Stimulated activated CD4-positive, alpha-beta T cell treated with anti-CD3 and anti-CD28 coated beads, Interleukin-4, amount 100 ng/mL, for 24 hours (primary cell): ENCODE measurements at regions not wholly inside any gene's neighbourhood (a gene's known extent, or its start where the extent isn't known, plus 50 kb on each side); places are given as distances from the start of the nearest gene placed in this dataset.

ENCODE experiments used
- DNase-seq: peaks from one replicate; pipeline ENCODE4 v3.0.0-alpha.2; 2020

DNA sequence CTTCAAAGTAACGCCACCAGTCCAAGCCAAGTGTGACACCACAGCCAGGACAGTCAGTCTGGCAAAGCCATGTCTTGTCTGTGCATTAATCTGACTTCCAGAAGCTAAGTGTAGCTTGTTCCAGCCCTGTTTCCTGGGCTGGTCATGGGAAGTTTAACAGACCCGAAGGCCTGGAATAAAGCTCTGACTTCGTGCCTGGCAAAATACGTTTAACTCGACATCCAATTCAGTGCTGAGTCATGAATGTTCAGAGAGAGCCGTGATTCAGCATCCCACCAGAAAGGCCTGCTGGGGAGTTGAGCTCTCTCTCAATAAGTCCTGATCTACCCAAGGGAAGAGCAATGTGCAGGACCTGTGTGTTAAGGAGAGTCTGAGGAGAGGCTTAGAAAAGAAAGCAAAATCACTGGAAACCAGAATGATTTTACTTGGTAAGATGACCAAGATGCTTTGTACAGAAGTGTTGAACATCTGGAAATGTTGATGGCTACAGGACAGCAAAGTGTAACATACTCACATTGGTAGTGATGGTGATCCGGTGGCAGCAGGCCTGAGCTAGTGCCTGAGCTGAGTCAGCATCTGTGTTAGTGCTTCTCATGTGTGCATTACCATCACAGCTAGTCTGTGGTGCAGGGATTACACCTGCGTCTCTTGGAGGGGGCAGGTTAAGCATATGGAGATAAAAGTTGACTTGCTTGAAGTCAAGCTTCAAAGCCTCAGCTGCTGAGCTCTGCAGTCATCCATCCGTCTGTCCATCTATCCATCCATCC, 743.7 kb upstream of the HS6ST1 start:
- DNase-seq = no peak

DNA sequence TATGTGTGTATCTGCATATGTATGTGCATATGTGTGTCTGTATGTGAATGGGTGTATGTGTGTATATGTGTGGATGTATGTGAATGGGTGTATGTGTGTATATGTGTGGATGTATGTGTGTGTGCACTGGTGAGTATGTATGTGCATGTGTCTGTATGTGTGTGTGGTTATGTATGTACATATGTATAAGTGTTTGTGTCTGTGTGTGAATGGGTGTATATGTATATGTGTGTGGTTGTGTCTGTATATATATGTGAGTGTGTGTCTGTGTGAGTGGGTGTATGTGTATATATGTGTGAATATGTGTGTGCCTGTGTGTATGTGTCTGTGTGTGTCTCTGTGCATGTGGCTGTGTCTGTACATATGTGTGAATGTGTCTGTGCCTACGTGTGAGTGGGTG, 748.4 kb upstream of the HS6ST1 start:
- no peak for DNase-seq

DNA sequence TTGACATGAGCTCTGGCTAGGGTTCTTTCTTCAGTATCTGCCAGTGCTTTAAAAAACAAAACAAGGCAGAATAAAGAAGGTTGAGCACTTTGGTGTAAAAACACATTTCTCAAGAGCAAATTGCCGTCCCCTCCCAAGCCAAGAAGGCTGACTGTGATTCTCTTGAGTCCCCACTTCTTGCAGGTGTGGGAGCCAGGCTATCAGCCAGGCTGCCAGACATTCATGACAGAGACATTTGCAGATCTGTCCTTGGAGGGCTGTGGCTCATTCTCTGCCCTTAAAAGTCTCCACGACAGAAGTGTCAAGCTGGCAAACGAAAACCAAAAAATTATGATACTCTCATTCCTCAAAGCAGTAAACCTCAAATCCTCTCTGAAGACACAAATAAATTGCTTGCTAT, 749.3 kb upstream of the HS6ST1 start:
- no peak for DNase-seq

DNA sequence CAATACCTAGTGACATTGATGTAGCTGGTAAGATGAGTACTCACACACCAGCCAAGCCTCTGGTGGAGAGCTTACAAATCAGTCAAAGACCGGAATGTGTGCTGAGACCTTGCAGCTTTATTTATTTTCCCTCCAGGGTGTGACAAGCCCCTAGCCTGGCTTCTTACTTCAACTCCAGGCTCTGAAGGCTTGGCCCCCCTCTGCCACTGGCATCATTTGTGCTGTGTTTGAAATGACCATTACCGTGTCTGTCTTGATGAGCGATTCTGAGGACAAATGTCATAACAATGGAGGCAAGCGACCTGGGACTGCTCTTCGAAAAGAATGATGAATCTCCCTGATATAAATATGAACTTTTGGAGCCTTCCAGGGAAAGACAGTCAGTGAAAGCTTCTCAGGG, 749.9 kb upstream of the HS6ST1 start:
- no peak for DNase-seq

DNA sequence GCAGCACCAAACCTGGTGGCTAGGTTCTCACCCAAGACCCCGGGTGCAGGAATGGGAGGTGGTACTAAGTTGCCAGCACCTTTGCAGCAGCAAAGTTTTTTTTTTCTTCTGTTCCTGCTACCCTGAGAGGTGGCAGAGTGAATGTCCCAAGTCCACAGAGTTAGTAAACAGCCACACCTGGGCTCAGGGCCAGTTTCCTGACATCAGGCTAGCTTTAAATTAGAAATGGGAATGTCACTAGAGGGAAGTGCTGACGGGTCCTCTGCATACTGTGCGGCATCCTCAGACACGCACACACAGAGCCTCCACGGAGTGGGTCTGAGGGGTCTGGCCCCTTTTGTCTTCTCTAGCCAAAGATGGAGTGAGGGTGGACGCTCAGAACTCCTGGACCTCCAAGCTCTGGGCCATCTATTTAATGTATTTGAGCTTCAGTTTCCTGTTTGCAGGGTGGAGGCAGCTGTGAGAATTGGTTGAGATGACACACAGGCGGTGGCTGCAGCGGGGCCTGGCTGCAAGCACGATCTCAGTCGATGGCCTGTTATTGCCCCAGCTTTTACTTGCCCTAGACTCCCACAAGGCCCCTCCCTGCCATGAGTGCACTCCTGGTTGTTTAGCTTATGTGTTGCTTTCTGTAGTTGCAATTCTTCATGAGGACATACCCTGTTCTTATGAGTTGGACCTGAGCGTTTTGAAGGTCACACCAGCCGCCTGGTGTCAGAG, 751.4 kb upstream of the HS6ST1 start:
- DNase-seq = no peak

DNA sequence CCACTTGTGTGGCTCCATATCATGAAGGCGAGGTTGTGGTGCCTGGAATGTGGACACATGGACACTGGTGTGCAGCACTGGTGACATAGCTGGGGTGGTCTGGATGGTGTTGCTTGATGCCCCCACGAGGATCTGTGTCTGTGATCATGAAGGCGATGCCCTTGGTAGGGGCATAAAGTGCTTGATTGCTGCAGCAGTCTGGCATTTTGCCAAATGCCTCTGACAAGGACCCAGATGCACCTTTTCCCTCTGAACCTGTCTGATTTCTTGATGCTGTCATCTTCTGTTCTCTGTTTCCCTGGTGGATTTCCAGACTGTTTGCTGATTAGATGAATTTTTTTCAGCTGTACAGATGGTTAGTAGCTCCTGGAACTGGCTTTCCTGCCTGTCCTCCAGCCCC, 752.0 kb upstream of the HS6ST1 start:
- DNase-seq = no peak

DNA sequence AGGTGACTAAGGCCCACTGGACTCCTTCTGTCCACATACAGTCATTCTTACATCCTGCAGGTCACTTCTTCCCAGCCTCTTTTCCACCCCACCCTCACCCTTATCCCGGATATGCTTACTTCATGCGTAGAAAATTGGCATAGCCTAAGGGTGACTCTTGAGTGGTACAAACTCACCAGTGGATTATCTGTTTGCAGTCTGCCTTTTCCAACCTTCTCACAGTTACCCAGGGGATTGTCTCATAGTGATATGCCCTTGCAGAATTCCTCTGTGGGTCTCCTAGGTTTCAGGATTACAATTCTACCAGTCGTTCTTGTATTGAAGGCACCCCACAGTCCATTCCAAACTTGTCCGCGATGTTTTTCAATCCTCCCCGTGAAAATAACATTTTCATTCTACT, 752.9 kb upstream of the HS6ST1 start:
- DNase-seq = no peak

DNA sequence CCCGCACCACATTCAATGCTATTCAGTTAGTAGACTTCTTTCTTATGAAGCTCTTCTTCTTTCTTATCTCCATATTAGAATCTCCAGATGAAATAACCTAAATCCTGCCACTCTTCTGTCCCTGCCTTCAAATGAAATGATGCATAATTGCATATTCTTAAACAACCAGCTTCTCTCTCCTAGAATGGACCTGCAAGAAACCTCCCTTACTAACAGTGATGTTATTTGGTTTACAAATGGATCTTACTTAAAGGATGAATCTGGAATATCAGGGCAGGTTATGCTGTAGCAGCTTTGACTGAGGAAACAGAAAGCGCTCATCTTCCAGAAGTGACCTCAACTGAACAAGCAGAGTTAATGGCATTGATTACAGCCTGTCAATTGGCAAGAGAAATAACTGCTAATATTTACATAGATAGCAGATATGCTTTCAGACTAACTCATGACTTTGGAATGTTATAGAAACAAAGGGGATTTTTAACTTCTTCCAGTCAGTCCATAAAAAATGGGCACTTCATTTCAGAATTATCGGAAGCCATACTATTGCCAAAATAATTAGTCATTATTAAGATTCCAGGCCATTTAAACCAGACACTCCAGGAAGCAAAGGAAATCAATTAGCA, 755.7 kb upstream of the HS6ST1 start:
- DNase-seq = no peak

DNA sequence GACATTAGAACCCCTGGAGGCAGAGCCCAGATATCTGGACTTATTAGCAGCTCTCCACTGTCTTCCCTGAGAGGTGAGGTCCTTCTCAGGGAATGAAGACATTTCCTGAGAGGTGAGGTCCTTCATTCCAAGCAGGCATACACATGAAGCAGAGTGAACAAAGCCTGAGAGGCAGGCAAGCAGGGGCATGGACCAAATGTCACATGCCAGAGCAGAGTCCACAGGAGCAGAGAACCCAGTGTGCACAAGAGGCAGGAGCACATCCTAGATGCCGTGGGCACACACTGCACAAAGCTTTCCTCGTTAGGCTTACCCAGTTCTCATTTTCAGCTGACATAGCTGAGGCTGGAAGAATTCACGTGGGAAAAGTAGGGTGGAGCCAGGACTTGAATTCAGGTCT, 759.9 kb upstream of the HS6ST1 start:
- DNase-seq = no peak

DNA sequence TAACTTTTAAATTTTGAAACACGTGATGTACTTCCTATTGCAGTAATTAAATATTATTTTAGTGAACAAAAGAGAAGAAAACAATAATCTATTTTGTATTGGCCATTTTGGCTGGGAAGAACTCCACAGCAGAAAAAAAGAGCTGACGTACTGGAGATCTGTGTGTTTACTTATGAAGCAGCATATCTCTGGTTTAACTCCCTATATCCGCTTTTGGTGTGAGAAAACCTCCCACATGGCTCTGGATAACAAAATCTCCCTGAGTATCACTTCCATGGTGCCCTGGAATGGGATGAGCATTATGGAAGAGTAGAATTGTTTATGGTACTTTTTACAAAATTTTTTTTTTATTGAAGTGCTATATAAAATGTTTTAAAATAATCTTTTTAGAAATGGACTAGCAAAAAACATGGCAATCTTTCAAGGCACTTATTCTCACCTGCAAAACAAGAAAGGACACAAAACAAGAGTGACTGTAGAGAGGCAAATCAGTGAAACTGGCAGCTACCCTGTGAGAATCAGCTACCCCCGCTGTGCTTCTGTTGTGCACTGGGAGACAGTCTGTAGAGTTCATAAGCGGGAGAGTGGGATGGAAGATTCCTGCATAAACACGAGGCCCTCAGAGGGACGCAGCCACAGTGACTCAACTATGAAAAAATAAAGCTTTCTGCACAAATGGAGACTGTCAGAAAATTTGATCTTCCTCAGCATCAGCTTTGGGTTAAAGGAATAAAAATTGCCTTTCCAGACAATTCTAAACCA, 762.2 kb upstream of the HS6ST1 start:
- no peak for DNase-seq

DNA sequence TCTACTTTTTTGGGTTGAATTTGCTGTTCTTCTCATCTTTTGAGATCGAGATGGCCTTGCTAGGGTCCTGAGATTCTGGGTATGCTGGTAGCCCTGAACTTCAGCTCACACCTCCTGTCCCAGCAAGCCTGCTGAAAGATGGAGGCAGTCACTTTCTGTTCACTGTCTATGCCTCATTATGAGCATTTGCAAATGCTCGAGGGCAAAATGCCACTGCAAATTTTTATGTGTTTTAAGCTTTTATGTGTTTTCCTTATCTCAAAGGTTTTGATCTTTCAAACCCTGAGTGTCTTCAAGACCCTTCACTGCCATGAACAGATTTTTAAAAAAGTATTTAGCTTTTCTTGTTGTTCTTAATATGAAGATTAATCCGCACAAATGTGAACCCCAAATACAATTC, 766.7 kb upstream of the HS6ST1 start:
- no peak for DNase-seq

DNA sequence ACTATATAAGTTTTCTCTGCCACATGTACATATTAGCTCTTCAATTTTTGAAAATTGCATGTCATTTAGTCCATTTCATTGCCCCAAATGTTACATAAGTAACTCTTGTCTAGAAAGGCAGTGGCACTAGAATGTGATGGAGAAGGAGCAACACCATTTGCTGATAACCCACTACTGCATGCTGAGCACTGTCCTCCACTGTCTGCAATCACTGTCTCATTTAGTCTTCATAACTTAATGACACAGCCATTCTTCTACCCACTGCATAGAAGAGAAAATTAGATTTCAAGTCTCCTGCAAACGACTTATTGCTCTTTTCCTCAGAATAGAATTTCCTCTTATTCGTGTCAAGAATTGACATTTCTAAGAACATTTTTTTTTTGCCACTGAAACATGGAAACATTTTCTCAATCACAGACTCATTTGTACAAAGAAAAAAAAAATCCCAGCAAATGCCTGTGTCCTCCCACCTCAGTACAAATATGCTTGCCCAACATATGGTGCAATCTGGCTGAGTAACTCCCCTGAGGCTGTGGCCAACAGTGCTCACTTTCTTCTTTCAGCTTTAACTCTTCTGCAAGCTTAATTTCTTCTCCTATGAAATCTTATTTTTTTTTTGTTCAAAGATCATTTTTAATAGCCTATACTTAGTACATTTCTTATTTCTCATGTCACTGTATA, 768.6 kb upstream of the HS6ST1 start:
- no peak for DNase-seq

DNA sequence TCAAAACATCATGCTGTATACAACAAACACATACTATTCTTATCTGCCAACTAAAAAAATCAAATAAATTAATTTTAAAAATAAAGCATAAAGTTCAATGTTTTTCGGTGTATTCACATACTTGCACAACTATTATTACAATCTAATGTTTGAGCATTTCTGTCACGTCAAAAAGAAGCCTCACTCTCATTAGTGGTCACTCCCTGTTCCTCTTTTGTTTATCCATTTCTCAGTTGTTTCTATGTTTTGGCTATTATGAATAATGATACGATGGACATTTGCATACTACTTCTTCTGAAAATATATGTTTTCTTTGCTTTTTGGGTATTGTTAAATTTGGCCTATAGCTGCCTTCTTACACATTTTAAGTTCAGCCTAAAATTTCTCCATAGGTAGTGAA, 773.0 kb upstream of the HS6ST1 start:
- DNase-seq = no peak

DNA sequence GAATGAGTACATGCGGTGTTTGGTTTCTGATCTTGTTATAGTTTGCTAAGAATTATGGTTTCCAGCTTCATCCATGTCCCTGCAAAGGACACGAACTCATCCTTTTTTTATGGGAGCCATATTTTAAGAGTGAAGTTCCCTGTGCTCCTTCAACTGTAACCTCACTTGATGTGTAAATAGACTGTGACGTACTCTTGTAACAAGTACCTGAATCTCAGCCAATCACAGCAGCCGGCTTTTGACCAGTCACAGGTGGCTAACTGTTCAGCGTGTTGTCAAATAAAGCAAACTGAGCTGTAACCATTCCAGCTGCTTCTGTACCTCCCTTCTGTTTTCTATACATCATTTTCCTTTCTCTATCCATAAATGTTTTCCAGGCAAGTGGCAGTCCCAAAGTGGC, 774.3 kb upstream of the HS6ST1 start:
- DNase-seq = no peak

DNA sequence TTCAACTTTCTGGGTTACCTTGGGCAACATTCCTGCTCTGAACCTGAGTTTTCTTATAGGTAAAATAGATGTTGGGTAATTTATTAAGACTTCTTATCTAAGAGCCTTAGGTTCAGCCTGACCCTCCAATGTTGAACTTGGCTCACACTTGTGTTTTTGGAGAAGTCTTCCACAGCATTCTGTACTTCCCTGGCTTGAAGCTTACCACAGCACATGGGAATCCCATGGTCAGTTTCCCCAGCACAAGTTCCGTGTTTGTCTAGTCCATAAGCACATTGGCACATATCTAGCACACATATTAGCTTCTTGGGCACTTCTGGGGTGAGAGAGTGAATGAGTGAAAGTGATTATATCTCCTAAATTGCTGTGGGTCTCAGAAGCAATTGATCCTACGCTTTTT, 782.5 kb upstream of the HS6ST1 start:
- no peak for DNase-seq

DNA sequence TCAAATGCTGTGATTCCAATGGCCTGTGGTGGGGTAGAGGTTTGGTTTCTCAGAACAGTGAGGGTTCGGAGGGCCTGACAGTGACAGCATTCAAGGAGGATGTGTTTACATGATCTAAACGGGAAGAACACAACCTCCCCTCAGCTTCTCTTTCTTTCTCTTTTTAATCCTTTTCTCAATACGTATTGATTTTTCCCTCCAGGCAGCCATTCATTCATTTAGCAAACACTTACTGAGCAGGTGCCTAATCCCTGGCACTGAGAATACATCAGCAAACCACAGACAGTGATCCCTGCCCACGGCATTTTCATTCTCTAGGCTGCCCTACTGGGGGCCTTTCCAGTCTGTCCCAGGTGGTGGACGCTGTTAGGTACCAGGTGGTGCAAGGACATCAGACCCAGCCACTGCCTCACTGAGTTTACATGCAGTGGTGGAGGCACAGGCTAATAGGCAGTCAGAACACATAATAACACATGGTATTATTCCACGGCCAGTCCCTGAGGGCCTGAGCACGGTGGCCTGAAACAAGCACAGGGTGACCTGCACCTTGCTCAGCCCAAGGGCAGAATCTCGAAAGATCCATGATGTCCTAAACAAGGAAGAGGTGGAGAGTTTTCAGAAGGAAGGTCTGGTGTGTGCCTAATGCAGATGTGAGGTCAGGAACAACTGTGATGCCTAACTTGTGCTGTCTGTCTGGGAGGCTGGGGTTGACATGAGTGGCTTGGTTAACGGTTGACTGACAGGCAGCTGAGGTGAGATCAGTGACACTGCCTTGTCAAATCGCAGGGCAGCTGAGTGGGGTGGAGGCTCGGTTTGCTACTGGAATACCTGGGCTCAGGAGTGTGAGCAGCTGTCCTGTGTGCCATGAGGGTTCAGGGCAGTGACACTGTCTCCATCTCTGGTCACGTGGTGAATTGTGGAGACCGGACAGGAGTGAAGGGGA, 785.5 kb upstream of the HS6ST1 start:
- DNase-seq = no peak

DNA sequence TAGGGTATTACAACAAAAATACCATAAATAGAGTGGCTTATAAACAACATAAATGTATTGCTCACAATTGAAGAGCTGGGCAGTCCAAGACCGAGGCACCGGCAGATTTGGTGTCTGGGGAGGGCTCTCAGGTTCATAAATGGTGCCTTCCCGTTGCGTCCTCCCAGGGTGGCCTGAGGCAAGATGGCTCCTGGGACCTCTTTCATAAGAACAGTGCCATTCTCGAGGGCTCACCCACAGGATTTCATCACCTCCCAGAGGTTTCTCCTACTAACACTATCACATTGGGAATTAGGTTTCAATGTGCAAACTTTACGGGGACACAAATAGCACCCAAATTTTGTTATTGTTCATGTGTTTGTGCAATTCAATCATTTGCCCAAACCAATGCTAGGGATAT, 793.5 kb upstream of the HS6ST1 start:
- no peak for DNase-seq

DNA sequence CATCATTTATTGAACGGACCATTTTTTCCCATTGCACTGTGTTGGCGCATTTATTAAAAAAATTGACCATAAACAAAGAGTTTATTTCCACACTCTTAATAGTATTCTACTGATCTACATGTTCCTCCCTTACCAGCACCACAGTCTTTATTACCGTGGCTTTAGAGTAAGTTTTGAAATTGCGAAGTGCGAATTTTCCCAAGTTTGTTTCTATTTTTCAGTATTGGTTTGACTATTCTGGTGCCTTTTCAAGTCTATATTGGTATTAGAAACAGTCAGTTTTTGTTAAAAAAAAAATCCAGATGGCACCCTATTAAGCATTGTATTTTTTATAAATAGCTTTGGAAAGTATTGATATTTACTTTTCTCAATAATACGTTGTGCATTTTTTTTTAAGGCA, 795.1 kb upstream of the HS6ST1 start:
- no peak for DNase-seq

DNA sequence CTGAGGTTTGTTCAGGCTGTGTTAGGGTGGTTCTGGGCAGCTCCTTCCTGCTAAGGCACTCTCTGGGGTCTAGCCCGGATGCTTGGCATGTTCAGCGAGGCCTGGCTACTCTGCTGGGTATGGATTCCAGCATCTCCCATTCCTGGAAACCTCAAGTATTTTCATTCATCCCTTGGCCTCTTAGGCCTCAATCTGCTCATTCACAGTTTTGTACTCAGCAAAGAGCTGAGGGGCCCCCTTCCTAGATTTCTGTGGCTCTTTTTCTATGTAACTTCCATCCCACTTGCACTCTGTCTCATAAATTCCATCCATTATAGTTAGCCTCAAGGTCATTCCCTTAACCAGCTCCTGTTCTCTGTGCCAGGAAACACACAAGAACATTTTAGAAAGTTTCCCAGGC, 798.8 kb upstream of the HS6ST1 start:
- DNase-seq = no peak

DNA sequence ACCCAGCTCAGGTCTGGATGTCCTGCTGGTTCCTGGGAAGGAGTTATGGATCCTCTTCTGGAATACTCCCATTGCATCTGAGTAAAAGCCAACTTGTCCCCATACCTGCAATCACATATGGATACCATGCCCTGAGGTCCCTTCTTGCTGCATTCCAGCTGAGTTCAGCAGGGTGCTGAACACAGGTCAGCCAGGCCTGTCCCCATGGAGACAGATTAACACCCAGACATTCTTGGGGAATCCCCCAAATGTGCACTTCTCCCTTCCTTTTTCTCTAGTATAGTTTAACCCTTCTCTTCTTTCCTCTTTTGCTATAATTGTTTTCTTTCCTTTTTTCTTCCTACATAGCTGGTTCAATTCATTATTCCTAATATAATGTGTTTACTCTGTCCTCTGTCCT, 799.6 kb upstream of the HS6ST1 start:
- no peak for DNase-seq

DNA sequence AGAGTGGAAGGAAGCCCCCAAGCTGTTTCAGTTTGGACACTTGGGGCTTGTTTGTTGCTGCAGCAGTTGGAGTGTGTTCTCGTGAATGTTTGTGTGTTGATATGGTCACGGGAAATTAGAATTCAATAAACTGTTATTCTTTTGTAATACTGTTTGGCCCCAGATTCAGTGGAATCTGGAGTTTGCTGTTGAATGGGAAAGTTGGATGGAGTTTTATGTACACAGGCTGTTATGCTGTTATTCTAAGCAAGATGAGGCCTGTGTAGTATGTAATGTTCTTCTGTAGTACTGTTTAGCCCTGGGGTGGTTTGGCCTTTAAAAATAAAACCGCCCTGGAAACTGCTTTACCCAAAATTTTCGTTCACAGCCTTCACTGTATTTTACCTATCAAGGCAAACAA, 810.4 kb upstream of the HS6ST1 start:
- DNase-seq = no peak
